ENCODE measurements at regions not wholly inside any gene's neighbourhood (a gene's known extent, or its start where the extent isn't known, plus 50 kb on each side); places are given as distances from the start of the nearest gene placed in this dataset.

- Histone ChIP-seq H3K36me3 (no peaks in the 10 kb centered on the region), H3K27ac (no peak overlapping the region), H3K9me3 (no peaks in the 10 kb centered on the region), H3K4me3 (no peak overlapping the region), H3K27me3 (no peaks in the 10 kb centered on the region), H3K4me1 (no peaks in the 10 kb centered on the region)
- TF ChIP-seq CTCF (IDR thresholded peaks at IDR 0.05) (no peak), POLR2A (IDR thresholded peaks at IDR 0.05) (no peak), POLR2AphosphoS5 (IDR thresholded peaks at IDR 0.05) (no peak), EP300 (IDR thresholded peaks at IDR 0.05) (no peak)
- intact Hi-C loops (cut with DNase I; ENCODE audit: low total_unique reads), result no loop called here
- no peak for DNase-seq
- 69 to 90% (median 84%) methylated on average over 2 of the region's 2 CpGs for WGBS, 5 donors
Observed at GRCh38 chr20:40257763-40258162, 431.3 kb downstream of the MAFB start.

- no peak for DNase-seq
- intact Hi-C loops (cut with DNase I; ENCODE audit: low total_unique reads), result no loop called here
- H3K4me1 ChIP-seq, result no peaks in the 10 kb centered on the region
- no peak overlapping the region for H3K27ac ChIP-seq
- no peaks in the 10 kb centered on the region for H3K36me3 ChIP-seq
- 21 to 37% (median 30%) methylated on average over 1 of the region's 1 CpG for WGBS, 5 donors
- TF ChIP-seq EP300 (IDR thresholded peaks at IDR 0.05) (no peak), CTCF (IDR thresholded peaks at IDR 0.05) (no peak), POLR2AphosphoS5 (IDR thresholded peaks at IDR 0.05) (no peak), POLR2A (IDR thresholded peaks at IDR 0.05) (no peak)
- no peaks in the 10 kb centered on the region for H3K27me3 ChIP-seq
- no peak overlapping the region for H3K4me3 ChIP-seq
- peaks cover 0 to 7% (median 0%) of the 10 kb centered on the region in 4 donors for H3K9me3 ChIP-seq
Observed at GRCh38 chr20:40255365-40255764, 433.7 kb downstream of the MAFB start.

- no peak overlapping the region for H3K4me3 ChIP-seq
- DNase-seq, result no peak
- H3K27ac ChIP-seq, result no peak overlapping the region
- 68 to 81% (median 69%) methylated on average over 6 of the region's 6 CpGs for WGBS, 5 donors
- TF ChIP-seq CTCF (IDR thresholded peaks at IDR 0.05), result no peak
- no peak for TF ChIP-seq POLR2AphosphoS5 (IDR thresholded peaks at IDR 0.05)
- TF ChIP-seq EP300 (IDR thresholded peaks at IDR 0.05), result no peak
- no peak for TF ChIP-seq POLR2A (IDR thresholded peaks at IDR 0.05)
- no peaks in the 10 kb centered on the region for H3K27me3 ChIP-seq
- no peaks in the 10 kb centered on the region for H3K4me1 ChIP-seq
- no peaks in the 10 kb centered on the region for H3K36me3 ChIP-seq
- intact Hi-C loops (cut with DNase I; ENCODE audit: low total_unique reads), result no loop called here
- H3K9me3 ChIP-seq, result peaks cover 0 to 7% (median 0%) of the 10 kb centered on the region in 4 donors
Observed at GRCh38 chr20:40254023-40254772, 434.8 kb downstream of the MAFB start.

GRCh38 chr20:40251284-40251932 is 437.6 kb downstream of the MAFB start:
- intact Hi-C loops (cut with DNase I; ENCODE audit: low total_unique reads), result no loop called here
- H3K9me3 ChIP-seq, result peaks cover 0 to 7% (median 0%) of the 10 kb centered on the region in 4 donors
- H3K27ac ChIP-seq, result no peak overlapping the region
- no peak for DNase-seq
- 64 to 80% (median 76%) methylated on average over 9 of the region's 9 CpGs for WGBS, 5 donors
- TF ChIP-seq CTCF (IDR thresholded peaks at IDR 0.05), result no peak
- TF ChIP-seq POLR2AphosphoS5 (IDR thresholded peaks at IDR 0.05), result no peak
- no peak for TF ChIP-seq EP300 (IDR thresholded peaks at IDR 0.05)
- TF ChIP-seq POLR2A (IDR thresholded peaks at IDR 0.05), result no peak
- no peaks in the 10 kb centered on the region for H3K36me3 ChIP-seq
- H3K27me3 ChIP-seq, result no peaks in the 10 kb centered on the region
- H3K4me1 ChIP-seq, result no peaks in the 10 kb centered on the region
- no peak overlapping the region for H3K4me3 ChIP-seq

Data from stomach (tissue), 8 donors.